Adrenal gland (tissue), 5 donors: ENCODE measurements at regions not wholly inside any gene's neighbourhood (a gene's known extent, or its start where the extent isn't known, plus 50 kb on each side); places are given as distances from the start of the nearest gene placed in this dataset.

Source experiments
- POLR2A ChIP-seq, 2 donors: fragments of 450-650 bp; IDR thresholded peaks; one replicate each; pipeline ENCODE4 v1.6.1; 2017; ENCODE audit warnings: antibody characterized with exemption in 2 of 2, mild to moderate bottlenecking in 2 of 2, moderate library complexity in 1 of 2
- TF ChIP-seq, protein P1 (sequence below), 6 experiments: fragments of 450-650 bp in 4 of 6; fragments of 200-600 bp in 2 of 6; sonication (generic) in 1 of 6; IDR thresholded peaks; 1 replicate in 5 of 6; 2 replicates in 1 of 6; pipeline versions ENCODE4 v1.5.1 to v1.8.0; 2016 to 2021; ENCODE audit warnings: antibody characterized with exemption in 6 of 6, mild to moderate bottlenecking in 2 of 6, moderate library complexity in 1 of 6
- donor health status: DM: no; HTN: no; CAD: no.

DNA sequence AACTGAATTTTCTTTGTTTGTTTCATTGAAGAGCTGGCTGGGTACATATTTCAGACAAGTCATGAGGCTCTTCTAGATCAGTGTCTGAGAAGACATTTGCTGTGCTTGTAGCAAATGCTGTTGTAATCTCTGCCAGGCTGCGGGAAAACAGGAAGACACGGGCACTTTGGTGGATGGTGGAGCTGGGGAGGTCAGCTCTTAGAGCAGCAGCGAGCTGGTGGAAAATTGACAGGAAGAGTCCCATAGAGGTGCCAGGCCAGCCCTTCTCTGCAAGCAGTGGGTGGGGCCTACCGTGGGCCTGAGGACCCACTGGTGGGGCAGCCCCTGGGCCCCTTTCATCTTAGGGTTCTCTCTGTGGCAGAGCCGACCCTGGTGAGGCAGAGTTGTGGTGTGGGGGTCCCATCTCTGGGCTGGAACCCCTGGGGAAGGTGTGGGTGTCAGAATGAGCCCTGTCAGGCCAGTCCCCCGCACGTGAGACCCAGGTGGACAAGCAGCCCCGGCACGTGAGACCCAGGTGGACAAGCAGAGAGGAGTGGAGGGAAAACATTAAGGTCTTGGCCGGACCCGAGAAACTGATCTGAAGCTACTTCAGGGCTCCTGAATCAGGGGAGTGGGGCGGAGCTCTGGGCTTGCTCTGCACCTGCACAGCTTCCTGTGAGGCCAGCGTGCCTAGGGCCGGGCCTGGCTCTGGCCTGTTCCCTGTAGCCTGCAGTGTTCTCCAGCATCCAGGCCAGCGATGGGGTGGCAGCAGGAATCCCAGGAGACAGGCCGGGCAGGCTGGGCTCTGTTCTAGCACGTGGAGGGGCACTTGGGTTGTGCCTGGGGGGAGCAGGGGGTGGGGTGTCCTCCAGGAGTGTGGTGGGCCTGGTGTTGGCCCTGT is 273.5 kb upstream of the HDAC4 start:
- TF ChIP-seq, protein P1, sequence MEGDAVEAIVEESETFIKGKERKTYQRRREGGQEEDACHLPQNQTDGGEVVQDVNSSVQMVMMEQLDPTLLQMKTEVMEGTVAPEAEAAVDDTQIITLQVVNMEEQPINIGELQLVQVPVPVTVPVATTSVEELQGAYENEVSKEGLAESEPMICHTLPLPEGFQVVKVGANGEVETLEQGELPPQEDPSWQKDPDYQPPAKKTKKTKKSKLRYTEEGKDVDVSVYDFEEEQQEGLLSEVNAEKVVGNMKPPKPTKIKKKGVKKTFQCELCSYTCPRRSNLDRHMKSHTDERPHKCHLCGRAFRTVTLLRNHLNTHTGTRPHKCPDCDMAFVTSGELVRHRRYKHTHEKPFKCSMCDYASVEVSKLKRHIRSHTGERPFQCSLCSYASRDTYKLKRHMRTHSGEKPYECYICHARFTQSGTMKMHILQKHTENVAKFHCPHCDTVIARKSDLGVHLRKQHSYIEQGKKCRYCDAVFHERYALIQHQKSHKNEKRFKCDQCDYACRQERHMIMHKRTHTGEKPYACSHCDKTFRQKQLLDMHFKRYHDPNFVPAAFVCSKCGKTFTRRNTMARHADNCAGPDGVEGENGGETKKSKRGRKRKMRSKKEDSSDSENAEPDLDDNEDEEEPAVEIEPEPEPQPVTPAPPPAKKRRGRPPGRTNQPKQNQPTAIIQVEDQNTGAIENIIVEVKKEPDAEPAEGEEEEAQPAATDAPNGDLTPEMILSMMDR (IDR thresholded peaks at IDR 0.05) = no peak
- no peak for TF ChIP-seq POLR2A (IDR thresholded peaks at IDR 0.05)
